ENCODE measurements at regions not wholly inside any gene's neighbourhood (a gene's known extent, or its start where the extent isn't known, plus 50 kb on each side); places are given as distances from the start of the nearest gene placed in this dataset.

DNA sequence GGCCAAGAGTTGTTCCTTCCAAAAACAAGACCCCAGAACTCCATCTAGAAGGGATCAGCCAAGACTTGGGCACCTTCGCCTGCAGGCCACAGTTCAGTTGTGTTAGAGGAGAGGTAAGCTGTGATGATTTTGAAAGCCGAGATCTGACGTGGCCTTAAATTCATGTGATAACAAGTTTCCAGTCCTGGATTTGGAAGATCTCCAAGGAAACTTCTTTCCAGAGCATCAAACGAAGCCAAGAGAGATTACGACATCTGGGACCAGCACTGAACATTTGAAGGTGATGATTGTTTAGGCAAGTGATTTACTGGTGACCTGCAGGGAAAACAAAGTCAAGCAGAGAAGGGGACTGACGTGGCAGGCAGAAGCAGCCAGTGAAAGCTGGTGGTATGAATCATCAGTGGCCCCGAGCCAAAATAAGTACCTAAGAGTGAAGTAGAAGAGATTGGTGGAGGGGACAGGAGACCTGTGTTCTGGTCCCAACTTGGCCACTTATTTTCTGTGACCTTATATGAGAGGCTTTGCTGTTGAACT, 339.0 kb upstream of the PROK2 start:
- DNase-seq = no peak

DNA sequence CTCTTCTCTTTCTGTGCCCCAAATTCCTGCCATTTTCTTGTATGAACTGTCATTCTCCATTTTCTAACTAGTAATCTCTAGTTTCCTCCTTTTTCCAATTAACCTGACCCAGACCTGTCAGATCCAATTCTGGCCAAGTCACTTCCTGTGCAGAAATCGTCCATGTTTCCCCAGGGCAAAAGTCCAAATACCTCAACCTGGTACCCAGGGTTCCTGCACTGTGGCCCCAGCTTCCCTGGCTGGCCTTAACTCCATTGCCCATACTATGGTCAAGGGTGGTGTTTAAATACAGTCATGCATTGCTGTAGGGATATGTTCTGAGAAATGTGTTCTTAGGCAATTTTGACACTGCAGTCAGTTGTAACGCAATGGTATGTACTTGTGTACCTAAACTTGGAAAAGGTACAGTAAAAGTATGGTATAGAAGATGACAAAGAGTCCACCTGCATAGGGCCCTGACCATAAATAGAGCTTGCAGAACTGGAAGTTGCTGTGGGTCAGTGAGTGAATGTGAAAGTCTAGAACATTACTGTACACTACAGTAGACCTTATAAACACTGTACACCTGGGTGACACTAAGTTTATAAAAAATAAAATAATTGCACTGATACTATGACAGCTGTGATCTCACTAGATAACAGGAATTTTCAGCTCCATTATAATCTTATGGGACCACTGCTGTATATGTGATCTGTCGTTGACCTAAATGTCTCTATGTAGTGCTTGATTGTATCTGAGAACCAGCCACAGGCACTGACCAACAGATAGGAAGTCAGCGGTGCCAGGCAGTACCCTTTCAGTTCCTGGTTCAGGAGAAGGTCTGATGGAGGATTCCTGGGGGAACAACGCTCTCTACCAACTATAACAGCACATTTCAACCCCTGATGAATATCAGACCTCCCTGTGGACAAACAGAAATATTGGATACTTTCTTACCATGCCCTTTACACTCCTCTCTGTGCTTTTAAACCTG, 336.1 kb upstream of the PROK2 start:
- DNase-seq = no peak

DNA sequence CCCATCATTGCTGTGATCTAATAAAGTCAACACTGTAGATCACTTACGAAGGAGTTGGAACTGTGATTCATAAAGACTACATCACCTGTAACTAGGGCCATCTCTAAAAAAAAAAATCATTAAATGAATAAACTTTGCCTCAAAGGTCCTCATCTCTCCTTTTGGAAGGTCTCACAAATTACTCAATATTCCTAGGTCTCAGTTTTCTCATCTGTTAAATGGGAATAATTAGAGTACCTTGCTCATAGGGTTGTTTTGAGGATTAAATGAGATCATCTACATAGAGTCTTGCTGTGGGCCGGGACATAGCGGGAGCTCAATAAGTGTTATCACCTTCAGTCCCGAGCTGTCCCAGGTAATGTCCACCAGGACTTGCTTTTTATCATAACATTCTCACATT, 335.1 kb upstream of the PROK2 start:
- DNase-seq = no peak

DNA sequence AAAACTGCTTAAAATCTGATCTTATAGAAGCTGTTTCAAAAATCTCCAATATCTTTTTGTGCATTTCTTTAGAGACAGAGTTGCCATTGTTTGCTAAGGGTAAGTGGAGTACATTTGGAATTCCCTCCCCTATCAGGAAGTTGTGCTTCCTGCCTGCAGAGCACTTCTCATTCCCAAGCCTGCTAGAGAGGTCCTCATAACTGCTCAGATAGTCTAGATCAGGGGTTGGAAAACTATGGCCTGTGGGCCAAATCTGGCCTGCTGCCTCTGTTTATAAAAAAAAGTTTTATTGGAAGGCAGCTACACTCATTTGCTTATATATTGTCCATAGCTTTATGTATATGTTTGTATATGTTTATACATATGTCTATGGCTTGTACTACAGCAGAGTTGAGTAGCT, 333.7 kb upstream of the PROK2 start:
- no peak for DNase-seq

DNA sequence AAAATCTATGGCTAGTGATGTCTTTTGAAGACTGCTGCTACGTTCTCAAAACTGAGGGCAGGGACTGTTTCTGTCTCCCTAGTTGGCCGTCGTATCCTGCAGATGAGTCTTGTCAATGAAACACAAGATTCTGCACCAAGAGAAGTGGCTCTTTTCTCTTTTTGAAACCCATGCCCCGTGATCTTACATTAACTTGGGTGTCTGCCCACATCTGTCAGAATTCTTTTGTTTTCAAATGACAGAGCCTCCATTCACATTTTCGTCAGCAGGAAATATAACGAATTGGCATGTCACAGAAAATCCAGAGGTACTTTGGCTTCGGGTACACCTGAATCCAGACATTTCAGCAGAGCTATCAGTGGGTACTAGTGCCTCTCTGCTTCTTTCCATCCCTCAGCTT, 331.3 kb upstream of the PROK2 start:
- DNase-seq = no peak

DNA sequence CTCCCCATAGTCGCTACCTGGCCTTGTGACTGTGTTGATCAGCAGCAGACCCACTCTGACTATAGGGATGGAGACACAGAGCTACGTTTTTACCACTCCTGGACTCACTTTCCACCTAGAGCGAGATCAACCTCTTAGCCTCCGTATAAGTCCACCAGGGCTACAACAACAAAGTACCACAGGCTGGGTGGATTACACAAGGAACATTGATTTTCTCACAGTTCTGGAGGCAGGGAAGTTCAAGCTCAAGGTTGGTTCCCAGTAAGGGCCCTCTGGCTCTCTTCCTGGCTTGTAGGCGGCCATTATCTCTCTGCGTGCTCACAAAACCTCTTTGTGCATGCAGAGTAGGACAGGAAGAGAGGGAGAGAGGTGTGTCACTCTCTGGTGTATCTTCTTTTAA, 330.4 kb upstream of the PROK2 start:
- no peak for DNase-seq

DNA sequence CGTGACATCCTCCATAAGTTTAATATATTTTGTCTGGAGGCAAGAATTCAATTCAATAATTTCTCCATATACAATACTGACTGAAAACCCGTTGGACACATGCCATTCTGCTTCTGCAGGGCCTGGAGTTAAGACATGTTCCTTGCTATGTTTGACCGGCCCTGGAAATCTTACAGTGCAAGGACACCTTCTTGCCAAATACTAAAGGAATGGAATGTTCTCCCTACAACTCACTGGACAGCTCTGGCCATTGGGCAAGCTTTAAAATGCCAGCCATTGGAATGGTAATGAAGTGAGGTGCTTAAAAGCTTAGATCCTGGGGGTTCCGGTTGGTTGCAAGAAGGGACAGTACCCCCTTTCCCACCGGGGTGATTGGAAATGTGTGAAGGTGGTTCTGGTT, 329.8 kb upstream of the PROK2 start:
- no peak for DNase-seq

DNA sequence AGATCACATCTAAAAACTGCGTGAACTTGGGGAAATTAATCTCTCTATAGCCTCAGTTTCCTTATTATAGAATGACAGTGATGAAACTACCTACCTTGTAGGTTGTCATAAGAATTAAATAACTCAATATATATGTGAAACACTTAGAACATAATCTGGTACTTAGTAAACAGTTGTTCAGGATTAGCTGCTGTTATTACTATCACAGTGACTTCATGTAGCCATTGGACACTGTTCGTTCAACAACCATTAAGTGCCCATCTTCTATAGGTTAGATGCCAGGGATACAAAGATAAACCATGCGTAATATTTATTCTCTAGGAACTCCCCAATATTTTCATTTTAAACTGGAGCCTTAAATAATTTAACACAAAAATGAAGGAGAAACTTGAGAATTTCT, 329.0 kb upstream of the PROK2 start:
- no peak for DNase-seq

DNA sequence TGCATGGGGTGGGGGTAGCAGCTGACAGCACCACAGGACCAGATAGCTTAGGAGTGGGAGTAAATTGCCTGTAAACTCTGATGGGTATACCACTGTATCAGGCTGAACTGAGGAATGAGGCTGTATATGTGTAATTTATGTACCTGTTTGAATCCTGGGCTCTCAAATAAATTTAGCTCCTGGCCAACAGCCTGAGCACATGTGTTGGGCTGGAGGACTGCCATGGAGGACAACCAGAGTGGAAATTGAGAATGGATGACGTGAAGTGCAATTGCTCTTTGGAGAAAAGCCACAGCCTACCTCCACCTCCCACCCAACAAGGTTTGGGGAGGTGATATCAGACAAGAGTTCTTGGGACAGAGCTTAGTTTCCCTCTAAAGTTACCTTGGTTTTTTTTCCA, 328.6 kb upstream of the PROK2 start:
- no peak for DNase-seq

DNA sequence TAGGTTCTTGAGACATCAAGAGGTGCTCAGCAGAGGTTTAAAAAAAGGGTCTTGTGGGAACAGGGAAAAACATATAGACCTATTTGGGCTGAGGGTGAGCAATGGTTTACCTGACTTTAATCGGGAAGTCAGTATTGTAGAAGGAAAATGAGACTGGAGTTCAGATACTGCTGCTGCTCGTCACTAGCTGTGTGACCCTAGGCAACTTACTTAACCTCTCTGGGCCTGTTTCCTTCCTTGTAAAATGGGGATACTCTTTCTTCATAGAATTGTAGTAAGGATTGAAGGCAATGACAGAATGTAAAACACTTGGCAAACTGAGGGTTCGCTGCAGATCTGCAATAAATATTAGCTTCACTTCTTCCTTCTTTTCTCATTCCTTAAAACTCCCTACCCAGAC, 327.5 kb upstream of the PROK2 start:
- no peak for DNase-seq

DNA sequence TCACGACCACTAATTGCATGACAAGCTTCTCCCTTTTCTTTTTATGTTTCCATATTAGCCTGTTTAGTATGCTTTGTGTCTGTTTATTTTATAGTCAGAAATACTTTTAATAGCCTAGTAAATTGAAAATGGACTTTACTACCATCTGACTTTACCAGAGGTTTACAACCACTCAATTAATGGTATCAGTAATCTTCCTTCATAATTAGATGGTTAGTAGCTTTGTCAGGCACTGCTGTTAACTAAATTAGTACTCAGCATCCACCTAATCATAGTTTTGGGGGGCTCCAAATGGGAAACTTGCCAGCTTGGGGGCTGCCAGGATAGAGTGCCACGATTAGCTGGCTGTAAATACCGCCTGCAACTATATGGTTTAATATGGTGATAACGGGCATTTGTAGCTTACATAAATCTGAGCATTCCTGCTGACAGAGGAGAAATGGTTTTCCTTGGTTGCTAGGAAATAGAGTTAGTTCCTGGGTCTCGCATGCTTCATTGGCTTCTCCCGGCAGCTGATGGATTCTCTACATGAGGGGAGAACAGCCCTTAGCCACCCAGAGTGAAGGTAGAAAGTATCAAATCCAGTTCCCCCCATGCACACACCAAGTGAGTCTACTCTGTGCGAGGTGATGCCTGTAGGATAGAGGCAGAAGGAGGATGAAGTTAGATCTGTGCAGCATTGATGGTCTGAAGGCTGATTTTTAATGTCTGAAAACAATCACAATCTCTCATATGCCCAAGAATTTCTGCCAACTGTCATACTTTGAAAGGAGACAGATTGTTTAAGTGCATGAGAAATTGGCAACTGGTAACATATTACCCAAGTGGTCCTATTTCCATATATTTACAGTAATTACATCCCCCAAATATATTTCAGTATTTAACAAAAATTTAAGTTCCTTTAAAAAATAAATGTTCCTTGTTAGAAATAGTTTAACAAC, 326.6 kb upstream of the PROK2 start:
- no peak for DNase-seq

DNA sequence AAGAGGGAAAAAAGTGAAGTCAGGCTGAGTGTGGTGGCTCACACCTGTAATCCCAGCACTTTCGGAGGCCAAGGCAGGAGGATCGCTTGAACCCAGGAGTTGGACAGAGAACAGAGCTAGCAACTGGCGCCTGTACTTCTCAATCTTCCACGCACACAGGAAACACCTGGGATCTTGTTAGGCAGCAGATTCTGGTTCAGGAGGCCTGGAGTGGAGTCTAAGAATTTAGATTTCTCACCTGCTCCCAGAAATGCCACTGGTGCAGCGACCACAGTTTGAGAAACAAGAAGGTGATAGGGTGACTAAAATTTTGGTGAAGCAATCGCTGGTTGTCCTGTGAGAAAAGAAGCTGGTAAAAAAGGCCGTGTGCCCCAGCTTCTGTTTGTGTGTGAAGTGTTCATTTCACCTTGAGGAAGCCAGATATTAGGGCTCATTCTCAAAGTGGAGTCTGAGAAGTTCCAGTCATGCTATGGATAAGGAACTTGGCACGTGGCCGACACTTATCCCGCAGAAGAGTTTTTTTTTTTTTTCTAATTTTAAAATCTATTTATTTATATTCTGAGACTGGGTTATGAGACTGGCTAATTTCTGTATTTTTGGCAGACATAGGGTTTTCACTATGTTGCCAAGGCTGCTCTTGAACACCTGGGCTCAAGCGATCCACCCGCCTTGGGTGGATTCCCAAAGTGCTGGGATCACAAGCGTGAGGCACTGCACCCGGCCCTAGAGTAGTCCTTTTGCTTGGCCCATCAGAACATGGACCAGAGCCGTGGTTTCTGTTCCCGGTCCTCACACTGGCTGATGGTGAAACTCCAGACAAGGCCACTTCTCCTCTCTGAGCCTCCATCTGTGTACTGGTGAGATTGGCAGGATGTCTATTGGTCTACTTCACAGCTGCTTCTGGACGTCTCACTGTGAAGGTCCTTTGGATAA, 324.6 kb upstream of the PROK2 start:
- DNase-seq = no peak

DNA sequence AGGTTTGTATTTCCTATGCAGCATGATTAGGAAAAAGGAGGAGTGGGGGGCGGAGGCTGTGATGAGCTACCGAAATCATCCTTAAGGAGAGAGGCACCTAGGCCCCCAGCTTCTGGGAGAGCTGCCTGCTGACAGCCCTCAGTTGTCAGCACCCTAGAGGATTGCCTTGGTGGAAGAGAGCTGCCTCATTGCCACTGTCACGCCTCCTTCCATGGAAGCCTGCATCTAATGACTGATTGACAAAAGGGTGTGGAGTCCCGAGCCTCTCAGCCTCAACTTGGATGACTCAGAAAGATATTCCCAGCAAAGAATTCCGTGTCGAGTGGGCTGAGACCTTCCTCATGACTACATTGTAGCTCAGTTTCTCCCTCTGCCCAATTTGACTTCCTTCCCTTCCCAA, 320.4 kb upstream of the PROK2 start:
- no peak for DNase-seq

DNA sequence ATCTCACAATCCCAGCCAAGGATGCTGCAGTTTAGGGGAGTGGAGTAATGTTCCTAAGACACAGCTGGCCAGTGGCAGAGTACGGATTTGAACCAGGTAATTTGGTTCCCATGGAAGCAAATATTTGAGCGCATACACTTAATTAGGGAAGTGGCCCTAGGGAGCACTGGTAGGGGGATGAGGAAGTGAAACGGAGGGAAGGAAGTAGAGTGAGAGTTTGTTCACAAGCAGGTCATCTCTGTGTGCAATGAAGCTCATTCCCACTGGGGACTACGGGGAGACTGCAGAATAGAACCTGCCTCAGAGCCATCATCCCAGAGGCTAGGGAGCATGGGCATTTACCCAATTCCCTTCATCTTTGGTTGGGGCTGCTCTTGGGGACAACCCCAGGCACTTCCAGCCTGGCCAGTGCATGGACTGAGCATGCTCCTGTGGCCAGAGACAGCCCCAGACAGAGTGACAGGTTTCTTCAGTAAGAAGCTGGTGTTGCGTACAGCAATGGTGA, 317.2 kb upstream of the PROK2 start:
- no peak for DNase-seq

DNA sequence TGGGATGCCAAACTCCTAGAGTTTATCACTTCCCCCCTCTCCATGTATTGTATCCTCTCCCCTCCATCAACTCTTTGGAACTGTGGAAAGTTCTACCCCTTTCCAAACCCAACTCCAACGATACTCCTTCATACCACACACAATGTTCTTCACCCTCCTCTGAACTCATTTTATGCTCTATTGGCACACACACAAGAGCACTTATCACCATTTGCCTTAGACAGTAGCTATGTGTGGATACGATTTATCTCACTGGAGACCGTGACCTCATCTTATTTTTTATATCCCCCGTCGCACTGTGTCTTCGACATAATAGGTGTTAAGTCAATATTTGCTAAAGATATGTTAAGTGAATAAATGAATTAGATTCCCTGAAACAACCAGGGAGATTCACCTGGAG, 316.5 kb upstream of the PROK2 start:
- no peak for DNase-seq

DNA sequence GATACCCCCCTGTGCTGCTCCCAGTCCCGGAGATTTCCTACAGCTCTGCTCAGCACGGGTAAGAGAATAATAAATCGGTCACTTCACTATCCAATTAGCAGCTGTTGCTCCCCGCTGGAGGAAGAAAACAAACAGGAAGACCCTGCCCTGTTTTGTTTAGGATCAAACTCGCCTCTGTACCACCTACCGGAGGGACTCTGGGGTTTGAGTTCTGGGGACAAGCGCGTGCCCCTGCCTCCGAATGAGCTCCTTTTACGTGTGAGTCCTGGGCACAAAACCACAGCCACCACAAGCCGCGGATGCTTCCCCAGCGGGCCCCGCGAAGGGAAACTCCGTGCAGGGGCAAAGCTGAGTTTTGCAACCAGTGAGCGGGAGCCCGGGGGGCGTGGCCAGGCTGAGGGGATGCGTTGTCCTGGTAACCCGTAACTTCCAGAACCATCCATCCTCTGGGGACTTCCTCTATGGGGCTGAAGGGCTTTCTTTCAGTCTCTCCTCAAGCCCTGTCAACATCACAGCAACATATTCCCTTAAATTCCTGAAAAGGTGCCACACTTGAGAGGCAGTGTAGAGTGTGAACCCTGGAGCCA, 315.7 kb upstream of the PROK2 start:
- peak; percentile 53 for DNase-seq

DNA sequence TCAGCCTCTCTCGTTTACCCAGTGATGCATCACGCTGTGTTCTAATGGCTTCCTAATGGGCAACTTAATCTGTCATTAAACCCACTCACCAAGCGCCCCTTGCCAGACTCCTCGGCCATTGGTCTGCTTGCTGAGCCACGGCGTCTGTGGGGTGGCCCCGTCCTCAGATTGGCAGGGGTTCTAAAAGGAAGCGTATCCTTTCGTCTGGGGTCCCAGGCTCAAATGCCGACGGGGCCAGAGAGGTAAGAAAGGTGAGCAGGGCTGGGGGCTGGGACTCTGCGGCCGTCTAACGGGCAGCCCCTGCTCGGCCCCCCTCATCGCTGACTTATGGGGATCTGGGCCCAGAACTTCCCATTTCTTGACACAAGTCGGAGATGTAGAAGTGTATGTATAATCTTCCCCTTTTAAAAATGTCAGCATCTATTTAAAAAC, 315.1 kb upstream of the PROK2 start:
- DNase-seq = no peak

DNA sequence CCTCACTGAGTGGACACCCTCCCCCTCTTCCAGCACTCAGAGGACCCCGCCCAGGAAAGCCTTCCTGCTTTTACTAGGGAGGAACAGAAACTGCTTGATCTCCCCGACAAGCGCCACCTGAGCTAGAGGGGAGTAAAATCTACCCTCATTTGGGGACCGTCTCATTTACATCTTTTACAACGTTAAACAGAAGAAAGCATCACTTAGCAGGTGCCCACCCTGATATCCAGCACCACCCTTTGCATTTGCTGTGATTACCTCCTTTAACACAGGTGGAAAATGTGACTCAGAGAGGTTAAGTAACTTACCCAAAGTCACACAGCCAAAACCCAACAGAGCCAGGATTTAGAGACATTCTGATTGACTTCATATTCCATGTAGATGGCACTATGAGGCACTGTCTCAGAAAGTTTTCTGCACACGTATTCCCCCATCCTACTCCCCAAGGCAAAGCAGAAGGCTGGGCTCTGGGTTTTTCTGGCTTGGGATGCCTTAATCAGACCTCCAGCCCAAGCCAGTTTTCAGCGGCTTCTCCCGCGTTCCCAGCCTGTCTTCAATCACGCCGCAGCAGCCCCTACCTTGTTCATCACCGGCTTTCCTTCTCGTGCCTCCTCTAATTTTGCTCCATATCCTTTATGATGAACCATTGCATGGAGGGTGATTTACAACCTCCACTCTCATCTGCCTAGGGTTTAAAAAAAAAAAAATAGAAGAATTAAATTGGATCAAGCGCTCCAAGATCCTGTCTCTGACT, 314.6 kb upstream of the PROK2 start:
- DNase-seq = no peak

DNA sequence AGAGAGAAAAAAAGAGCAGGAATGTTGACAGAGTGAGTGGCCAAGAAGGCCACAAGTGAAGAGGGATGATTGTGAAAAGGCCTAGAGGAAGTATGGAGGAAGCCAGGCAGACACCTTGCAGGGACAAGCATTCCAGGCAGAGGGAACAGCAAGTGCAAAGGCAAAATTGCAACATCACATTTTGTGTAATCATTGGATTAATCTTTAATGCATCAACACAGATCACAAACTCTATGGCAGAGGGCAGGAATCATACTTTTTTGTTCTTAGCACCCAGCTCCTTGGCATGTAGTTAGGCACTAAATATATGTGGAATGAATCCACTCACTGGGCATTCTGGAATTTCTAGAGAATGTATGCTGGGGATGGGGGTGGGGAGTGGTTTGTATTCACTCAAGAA, 312.1 kb upstream of the PROK2 start:
- DNase-seq = no peak

DNA sequence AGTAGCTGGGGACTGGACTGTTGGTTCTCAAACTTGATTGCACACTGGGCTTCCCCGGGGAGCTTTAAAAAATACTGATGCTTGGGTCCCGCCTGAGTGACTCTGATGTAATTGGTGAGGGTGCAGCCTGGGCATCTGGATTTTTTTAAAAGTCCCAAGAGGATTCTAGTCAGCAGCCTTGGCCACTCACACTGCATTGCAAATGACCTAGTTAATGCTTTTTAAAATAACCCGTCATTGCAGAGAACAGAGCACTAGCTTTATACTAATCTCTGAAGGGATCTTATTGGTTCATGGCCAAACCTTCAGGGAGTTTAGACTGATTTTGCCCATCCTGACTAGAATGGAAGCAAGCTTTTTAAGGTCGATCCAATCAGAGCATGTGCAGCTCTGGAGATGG, 310.6 kb upstream of the PROK2 start:
- no peak for DNase-seq

DNA sequence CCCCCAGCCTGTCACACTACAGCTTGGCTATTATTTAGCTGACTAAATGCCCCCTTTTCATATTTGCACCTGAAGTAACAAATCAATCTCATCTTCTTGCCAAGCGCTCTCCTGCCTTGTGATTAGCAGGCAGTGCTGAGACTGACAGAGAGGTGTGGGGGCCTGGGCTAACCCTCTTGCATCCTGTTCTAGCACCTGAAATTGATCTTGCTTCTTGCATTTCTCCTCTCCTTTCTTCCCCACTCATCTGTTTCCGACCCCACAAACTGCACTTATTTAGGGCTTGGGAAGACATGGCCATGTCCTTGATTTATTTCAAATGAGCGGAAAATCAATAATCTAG, 309.0 kb upstream of the PROK2 start:
- no peak for DNase-seq

All from activated gamma-delta T cell (primary cell).